HG02588 (cell line): ENCODE measurements at regions not wholly inside any gene's neighbourhood (a gene's known extent, or its start where the extent isn't known, plus 50 kb on each side); places are given as distances from the start of the nearest gene placed in this dataset.
"Not testable (repeated sequence)": the region's sequence is repeated elsewhere in the genome, so short reads cannot be mapped to it uniquely, and the experiment has no call there.

ENCODE experiments used
- ATAC-seq: cut with Tn5 transposase; IDR thresholded peaks from one replicate; pipeline ENCODE4 v1.9.1; 2021; ENCODE audit warnings: mild to moderate bottlenecking, moderate library complexity; ENCODE audit not compliant: unreplicated experiment

GRCh38 chr1:101366513-101367215 lies 129.8 kb downstream of the S1PR1 start:
- ATAC-seq, result no peak

GRCh38 chr1:101367630-101368029 lies 130.8 kb downstream of the S1PR1 start:
- ATAC-seq, result no peak

- ATAC-seq, result no peak
These were observed 133.7 kb downstream of the S1PR1 start for GRCh38 chr1:101370488-101370887.

- peak; percentile 96 for ATAC-seq
These were observed 134.4 kb downstream of the S1PR1 start for GRCh38 chr1:101371259-101371658.

GRCh38 chr1:101373570-101373969 lies 136.8 kb downstream of the S1PR1 start:
- ATAC-seq, result no peak

GRCh38 chr1:101375448-101375847 lies 138.6 kb downstream of the S1PR1 start:
- not testable (repeated sequence) for ATAC-seq

- no peak for ATAC-seq
These were observed 139.6 kb downstream of the S1PR1 start for GRCh38 chr1:101376121-101377083.

- ATAC-seq, result no peak
These were observed 140.4 kb downstream of the S1PR1 start for GRCh38 chr1:101377084-101377835.

GRCh38 chr1:101379037-101379436 lies 142.2 kb downstream of the S1PR1 start:
- ATAC-seq, result no peak

GRCh38 chr1:101379950-101380349 lies 143.1 kb downstream of the S1PR1 start:
- ATAC-seq, result peak; percentile 98

GRCh38 chr1:101382135-101382534 lies 145.3 kb downstream of the S1PR1 start:
- ATAC-seq, result no peak

GRCh38 chr1:101388904-101389546 lies 152.2 kb downstream of the S1PR1 start:
- ATAC-seq, result peak; percentile 89

- peak; percentile 0 for ATAC-seq
These were observed 152.7 kb downstream of the S1PR1 start for GRCh38 chr1:101389547-101389929.

GRCh38 chr1:101392552-101392951 lies 155.7 kb downstream of the S1PR1 start:
- no peak for ATAC-seq

- ATAC-seq, result no peak
These were observed 157.2 kb downstream of the S1PR1 start for GRCh38 chr1:101394041-101394440.

- no peak for ATAC-seq
These were observed 162.4 kb downstream of the S1PR1 start for GRCh38 chr1:101399222-101399621.

- no peak for ATAC-seq
These were observed 169.5 kb downstream of the S1PR1 start for GRCh38 chr1:101406271-101406670.

GRCh38 chr1:101406681-101407080 lies 169.9 kb downstream of the S1PR1 start:
- no peak for ATAC-seq

GRCh38 chr1:101407505-101408211 lies 170.8 kb downstream of the S1PR1 start:
- ATAC-seq, result peak; percentile 81
